ENCODE measurements at regions not wholly inside any gene's neighbourhood (a gene's known extent, or its start where the extent isn't known, plus 50 kb on each side); places are given as distances from the start of the nearest gene placed in this dataset.

DNA sequence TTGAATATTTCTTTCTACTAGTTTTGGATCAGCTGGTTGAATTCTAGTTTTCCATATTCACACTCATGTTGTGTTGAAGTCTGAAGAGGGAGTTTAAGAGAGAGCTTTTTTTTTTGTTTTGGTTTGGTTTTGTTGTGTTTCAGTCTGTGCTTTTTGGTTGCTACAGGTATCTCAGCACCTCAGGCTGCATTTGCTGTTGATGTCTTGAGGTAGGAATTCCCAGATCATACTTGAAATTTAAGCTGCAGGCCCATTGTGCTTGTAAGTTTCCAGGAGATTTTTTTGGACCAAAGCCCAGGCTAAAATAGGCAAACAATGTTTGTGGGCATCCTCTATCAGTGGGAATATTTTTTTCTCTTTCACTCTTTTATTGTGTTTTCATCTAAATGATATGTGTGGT lies 190.2 kb upstream of the AGA start:
- Histone ChIP-seq H3K36me3 (ENCODE audit: control insufficient read depth in 2 of 2, insufficient read depth in 2 of 2, low read length in 1 of 2) (no peaks in the 10 kb centered on the region), H3K4me1 (ENCODE audit: control insufficient read depth, insufficient read depth, low read length) (no peaks in the 10 kb centered on the region), H3K4me3 (no peak overlapping the region), H3K27me3 (replicated peaks in 1 of 2; ENCODE audit: control insufficient read depth in 2 of 2, insufficient read depth in 2 of 2, low read length in 1 of 2) (no peaks in the 10 kb centered on the region), H3K27ac (ENCODE audit: control insufficient read depth, insufficient read depth) (no peak overlapping the region), H3K4me2 (ENCODE audit: control insufficient read depth, insufficient read depth) (no peak overlapping the region), H2AFZ (ENCODE audit: control insufficient read depth, low read depth, low read length) (no peak overlapping the region), H3K9ac (ENCODE audit: control insufficient read depth, insufficient read depth, low read length) (no peak overlapping the region), H3K9me3 (replicated peaks; ENCODE audit: control insufficient read depth, insufficient read depth, low read length) (no peaks in the 10 kb centered on the region), H4K20me1 (ENCODE audit: control insufficient read depth, insufficient read depth) (no peaks in the 10 kb centered on the region), H3K79me2 (ENCODE audit: control insufficient read depth, insufficient read depth, low read length) (no peaks in the 10 kb centered on the region)
- ChIA-PET CTCF (no interaction called here), RAD21 (ENCODE audit: unreplicated experiment) (no interaction called here), POLR2A (no interaction called here), SMC1A (ENCODE audit: uncharacterized antibody, unreplicated experiment) (interaction anchor here (0.5 to 0.8 kb wide), 3 partner anchors 33 to 1553 kb away, joined by 3 to 4 read pairs (median 3); no protein-coding TSS in a partner anchor)
- intact Hi-C loops (cut with micrococcal nuclease; ENCODE audit: unreplicated experiment) (no loop called here), in situ Hi-C loops (cut with MboI) (no loop called here)
- BruUV-seq (replicated peaks), result no TSS peak
- TF ChIP-seq STAT3 (IDR thresholded peaks at IDR 0.05; ENCODE audit: low read depth, low read length), result no peak
- no peak for TF ChIP-seq MLLT1 (IDR thresholded peaks at IDR 0.05)
- no peak for TF ChIP-seq KAT2A (conservative IDR thresholded peaks at IDR 0.05; ENCODE audit: control insufficient read depth, low read depth, low read length)
- no peak for TF ChIP-seq GATAD2B (conservative IDR thresholded peaks at IDR 0.05; ENCODE audit: low read depth)
- TF ChIP-seq SUZ12 (IDR thresholded peaks at IDR 0.05; ENCODE audit: unreplicated experiment), result no peak
- TF ChIP-seq FOXK2 (IDR thresholded peaks at IDR 0.05), result no peak
- TF ChIP-seq, protein P1, sequence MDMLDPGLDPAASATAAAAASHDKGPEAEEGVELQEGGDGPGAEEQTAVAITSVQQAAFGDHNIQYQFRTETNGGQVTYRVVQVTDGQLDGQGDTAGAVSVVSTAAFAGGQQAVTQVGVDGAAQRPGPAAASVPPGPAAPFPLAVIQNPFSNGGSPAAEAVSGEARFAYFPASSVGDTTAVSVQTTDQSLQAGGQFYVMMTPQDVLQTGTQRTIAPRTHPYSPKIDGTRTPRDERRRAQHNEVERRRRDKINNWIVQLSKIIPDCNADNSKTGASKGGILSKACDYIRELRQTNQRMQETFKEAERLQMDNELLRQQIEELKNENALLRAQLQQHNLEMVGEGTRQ (IDR thresholded peaks at IDR 0.05; ENCODE audit: borderline replicate concordance, low read depth, low read length), result no peak
- no peak for TF ChIP-seq NFIC (IDR thresholded peaks at IDR 0.05; ENCODE audit: low read depth, low read length)
- no peak for TF ChIP-seq CHD2 (IDR thresholded peaks at IDR 0.05; ENCODE audit: borderline replicate concordance, low read depth, low read length)
- TF ChIP-seq BMI1 (IDR thresholded peaks at IDR 0.05; ENCODE audit: borderline replicate concordance), result no peak
- no peak for TF ChIP-seq ZNF217 (IDR thresholded peaks at IDR 0.05)
- no peak for TF ChIP-seq FOXM1 (IDR thresholded peaks at IDR 0.05; ENCODE audit: low read depth, low read length)
- no peak for TF ChIP-seq SKIL (IDR thresholded peaks at IDR 0.05; ENCODE audit: low read depth, poor library complexity, severe bottlenecking)
- TF ChIP-seq BACH1 (IDR thresholded peaks at IDR 0.05; ENCODE audit: borderline replicate concordance), result no peak
- no peak for TF ChIP-seq USF1 (IDR thresholded peaks at IDR 0.05; ENCODE audit: borderline replicate concordance, extremely low read length, insufficient read depth, low read depth, low read length)
- no peak for FAIRE-seq
- ATAC-seq, result no peak
- DNase-seq (ENCODE audit: low read depth, low spot score), result no peak

All from GM12878 (cell line).